Activated CD8-positive, alpha-beta memory T cell treated with anti-CD3 and anti-CD28 coated beads for 1 hour (primary cell): ENCODE measurements at regions not wholly inside any gene's neighbourhood (a gene's known extent, or its start where the extent isn't known, plus 50 kb on each side); places are given as distances from the start of the nearest gene placed in this dataset.
"Not testable (repeated sequence)": the region's sequence is repeated elsewhere in the genome, so short reads cannot be mapped to it uniquely, and the experiment has no call there.

ENCODE experiments used
- DNase-seq, 2 donors: peaks; one replicate each; pipeline ENCODE4 v3.0.0-alpha.2; 2020; ENCODE audit warnings: low read depth in 1 of 2; ENCODE audit errors: extremely low read depth in 1 of 2

GRCh38 chr1:47593013-47593568 is 155.2 kb downstream of the FOXD2 start:
- DNase-seq = no peak

- no peak for DNase-seq
These were observed 155.9 kb downstream of the FOXD2 start for GRCh38 chr1:47593598-47594285.

GRCh38 chr1:47594627-47595026 is 156.8 kb downstream of the FOXD2 start:
- no peak for DNase-seq

GRCh38 chr1:47596328-47596727 is 158.5 kb downstream of the FOXD2 start:
- no peak for DNase-seq

GRCh38 chr1:47598357-47598756 is 160.5 kb downstream of the FOXD2 start:
- no peak for DNase-seq

GRCh38 chr1:47599777-47600176 is 161.9 kb downstream of the FOXD2 start:
- DNase-seq = no peak

GRCh38 chr1:47602491-47602890 is 164.6 kb downstream of the FOXD2 start:
- not testable (repeated sequence) for DNase-seq

- DNase-seq = not testable (repeated sequence)
These were observed 167.0 kb downstream of the FOXD2 start for GRCh38 chr1:47604869-47605268.

GRCh38 chr1:47608296-47608875 is 170.5 kb downstream of the FOXD2 start:
- DNase-seq = no peak

GRCh38 chr1:47611992-47612391 is 174.1 kb downstream of the FOXD2 start:
- no peak for DNase-seq

GRCh38 chr1:47612819-47613218 is 175.0 kb downstream of the FOXD2 start:
- no peak for DNase-seq

GRCh38 chr1:47616036-47616435 is 178.2 kb downstream of the FOXD2 start:
- no peak for DNase-seq

GRCh38 chr1:47616906-47617305 is 179.1 kb downstream of the FOXD2 start:
- DNase-seq = no peak

GRCh38 chr1:47617381-47618221 is 179.8 kb downstream of the FOXD2 start:
- no peak for DNase-seq

- no peak for DNase-seq
These were observed 180.4 kb downstream of the FOXD2 start for GRCh38 chr1:47618222-47618720.

- no peak for DNase-seq
These were observed 181.0 kb downstream of the FOXD2 start for GRCh38 chr1:47618830-47619229.

GRCh38 chr1:47621483-47621882 is 183.6 kb downstream of the FOXD2 start:
- no peak for DNase-seq

- no peak for DNase-seq
These were observed 184.1 kb downstream of the FOXD2 start for GRCh38 chr1:47621977-47622376.

- no peak for DNase-seq
These were observed 185.1 kb downstream of the FOXD2 start for GRCh38 chr1:47622776-47623556.

GRCh38 chr1:47623557-47623940 is 185.7 kb downstream of the FOXD2 start:
- DNase-seq = no peak

GRCh38 chr1:47624531-47624930 is 186.7 kb downstream of the FOXD2 start:
- no peak for DNase-seq
